ENCODE measurements at regions not wholly inside any gene's neighbourhood (a gene's known extent, or its start where the extent isn't known, plus 50 kb on each side); places are given as distances from the start of the nearest gene placed in this dataset.

- DNase-seq (ENCODE audit: low spot score), result no peak
- Histone ChIP-seq H3K9ac (ENCODE audit: insufficient read depth, low read depth, low read length) (no peak overlapping the region; the same call in 1 of the 2 replicates), H3K9me3 (ENCODE audit: low read length) (peaks cover 5% of the 10 kb centered on the region), H2AFZ (ENCODE audit: low read length) (no peak overlapping the region), H3K4me2 (ENCODE audit: low read depth, low read length) (peak overlapping the region; percentile 6; the same call in 1 of the 2 replicates), H3K27ac (ENCODE audit: extremely low read length, insufficient read depth, low read length) (no peak overlapping the region), H3K36me3 (replicated peaks in 1 of 2; ENCODE audit: control insufficient read depth in 1 of 2, insufficient read depth in 2 of 2, low read length in 2 of 2) (no peaks in the 10 kb centered on the region), H3K4me3 (replicated peaks in 1 of 3; ENCODE audit: insufficient read depth in 1 of 3, low read depth in 2 of 3, low read length in 3 of 3) (no peak overlapping the region), H3K79me2 (ENCODE audit: insufficient read depth, low read length) (no peaks in the 10 kb centered on the region), H3K4me1 (ENCODE audit: insufficient read depth, low read length) (peaks cover 63% of the 10 kb centered on the region), H4K20me1 (ENCODE audit: insufficient read depth, low read length) (no peaks in the 10 kb centered on the region), H3K27me3 (ENCODE audit: control insufficient read depth in 1 of 2, insufficient read depth in 2 of 2, low read length in 2 of 2) (no peaks in the 10 kb centered on the region)
- CTCF ChIA-PET (ENCODE audit: low intra/inter-chr PET ratio, low total read pairs), result no interaction called here
- in situ Hi-C loops (cut with HindIII; ENCODE audit: extremely low pct_ligation_motif_present, low pct_unique_long_range_greater_than_20kb), result no loop called here
- POLR2A ChIA-PET, result no interaction called here
- intact Hi-C loops (cut with micrococcal nuclease; ENCODE audit: unreplicated experiment), result no loop called here
- peak; percentile 77 for ATAC-seq
- no peak for FAIRE-seq
- BruUV-seq (replicated peaks), result no TSS peak
- 64% methylated on average over 22 of the region's 26 CpGs for WGBS (ENCODE audit: low lambda C conversion rate)
- no peak for TF ChIP-seq HMG20B (CRISPR knock-in tag; conservative IDR thresholded peaks at IDR 0.05)
- TF ChIP-seq TBX3 (IDR thresholded peaks at IDR 0.05; ENCODE audit: borderline replicate concordance), result no peak
- TF ChIP-seq ZBTB40 (IDR thresholded peaks at IDR 0.05), result no peak
- 0 out of 2 replicates have a peak, but pooled peaks have one; percentile 15 for TF ChIP-seq ZBTB40 (CRISPR knock-in tag; IDR thresholded peaks at IDR 0.05)
- TF ChIP-seq RARA (CRISPR knock-in tag; IDR thresholded peaks at IDR 0.05), result peak; percentile 81
- TF ChIP-seq ZNF230 (CRISPR knock-in tag; IDR thresholded peaks at IDR 0.05), result no peak
- TF ChIP-seq GMEB2 (CRISPR knock-in tag; IDR thresholded peaks at IDR 0.05; ENCODE audit: low read depth), result no peak
- TF ChIP-seq CTCF (CRISPR knock-in tag; IDR thresholded peaks at IDR 0.05), result no peak
- TF ChIP-seq ZNF503 (CRISPR knock-in tag; IDR thresholded peaks at IDR 0.05), result no peak
These were observed 78.0 kb upstream of the AFDN start for GRCh38 chr6:167748458-167749379.
